GM12878 (cell line): ENCODE measurements at regions not wholly inside any gene's neighbourhood (a gene's known extent, or its start where the extent isn't known, plus 50 kb on each side); places are given as distances from the start of the nearest gene placed in this dataset.

Experiments used
- E4F1 ChIP-seq: fragments of 450-650 bp; IDR thresholded peaks from 2 replicates; pipeline ENCODE4 v1.6.1; 2018; ENCODE audit warnings: borderline replicate concordance, mild to moderate bottlenecking; ENCODE audit not compliant: partially characterized antibody
- PBX3 ChIP-seq: IDR thresholded peaks from 2 replicates; pipeline ENCODE4 v1.6.1; 2011; ENCODE audit warnings: mild to moderate bottlenecking, low read depth, low read length, moderate library complexity; ENCODE audit not compliant: insufficient replicate concordance
- POLR2AphosphoS2 ChIP-seq: IDR thresholded peaks from 2 replicates; pipeline ENCODE4 v1.6.1; 2011; ENCODE audit warnings: low read depth, mild to moderate bottlenecking, low read length, improper control_type of control experiment, moderate library complexity
- PRDM15 ChIP-seq: fragments of 450-650 bp; formaldehyde crosslinking; IDR thresholded peaks from 2 replicates; pipeline ENCODE4 v1.4.0; 2020; ENCODE audit warnings: mild to moderate bottlenecking, moderate library complexity
- RFX5 ChIP-seq: IDR thresholded peaks from 2 replicates; pipeline ENCODE4 v1.6.1; 2011; ENCODE audit warnings: low read depth, low read length, improper control_type of control experiment
- SIN3A ChIP-seq: IDR thresholded peaks from 2 replicates; pipeline ENCODE4 v1.6.1; 2012; ENCODE audit warnings: low read depth, low read length, improper control_type of control experiment
- TCF12 ChIP-seq: IDR thresholded peaks from 2 replicates; pipeline ENCODE4 v1.6.1; 2011; ENCODE audit warnings: low read depth, mild to moderate bottlenecking, low read length

GRCh38 chr22:27244328-27244727, 557.2 kb downstream of the MN1 start (continued):
- TF ChIP-seq E4F1 (no peak), RFX5 (no peak), SIN3A (no peak), PRDM15 (CRISPR knock-in tag) (no peak), POLR2AphosphoS2 (no peak), PBX3 (no peak), TCF12 (no peak)
